Glutamatergic neuron (in vitro differentiated cells): ENCODE measurements at regions not wholly inside any gene's neighbourhood (a gene's known extent, or its start where the extent isn't known, plus 50 kb on each side); places are given as distances from the start of the nearest gene placed in this dataset.
A peak's percentile ranks its signal among the peaks of the same experiment; 100 is the strongest.

ENCODE experiments used
- DNase-seq: peaks from one replicate; pipeline ENCODE4 v3.0.0; 2022
- H3K27ac Mint-ChIP-seq: one replicate; pipeline ENCODE4 v1.8.0; 2020; ENCODE audit warnings: mild to moderate bottlenecking, mixed read lengths, inconsistent platforms; ENCODE audit not compliant: unreplicated experiment
- H3K27me3 Mint-ChIP-seq: one replicate; pipeline ENCODE4 v1.8.0; 2020; ENCODE audit warnings: mild to moderate bottlenecking, moderate library complexity, mixed read lengths, inconsistent platforms; ENCODE audit not compliant: unreplicated experiment
- H3K36me3 Mint-ChIP-seq: one replicate; pipeline ENCODE4 v1.8.0; 2020; ENCODE audit warnings: mild to moderate bottlenecking, mixed read lengths, inconsistent platforms; ENCODE audit not compliant: unreplicated experiment
- H3K4me1 Mint-ChIP-seq: one replicate; pipeline ENCODE4 v1.8.0; 2020; ENCODE audit warnings: mild to moderate bottlenecking, low read depth, mixed read lengths, inconsistent platforms; ENCODE audit not compliant: unreplicated experiment
- H3K4me3 Mint-ChIP-seq: one replicate; pipeline ENCODE4 v1.8.0; 2020; ENCODE audit warnings: mild to moderate bottlenecking, mixed read lengths, inconsistent platforms; ENCODE audit not compliant: unreplicated experiment
- H3K9me3 Mint-ChIP-seq: one replicate; pipeline ENCODE4 v1.8.0; 2020; ENCODE audit warnings: mild to moderate bottlenecking, moderate library complexity, mixed read lengths, inconsistent platforms; ENCODE audit not compliant: unreplicated experiment
- TF ChIP-seq, protein P1 (sequence below): fragments of 200-600 bp; sonication (generic); IDR thresholded peaks from one replicate; pipeline ENCODE4 v1.5.0; 2021; ENCODE audit not compliant: partially characterized antibody, unreplicated experiment

DNA sequence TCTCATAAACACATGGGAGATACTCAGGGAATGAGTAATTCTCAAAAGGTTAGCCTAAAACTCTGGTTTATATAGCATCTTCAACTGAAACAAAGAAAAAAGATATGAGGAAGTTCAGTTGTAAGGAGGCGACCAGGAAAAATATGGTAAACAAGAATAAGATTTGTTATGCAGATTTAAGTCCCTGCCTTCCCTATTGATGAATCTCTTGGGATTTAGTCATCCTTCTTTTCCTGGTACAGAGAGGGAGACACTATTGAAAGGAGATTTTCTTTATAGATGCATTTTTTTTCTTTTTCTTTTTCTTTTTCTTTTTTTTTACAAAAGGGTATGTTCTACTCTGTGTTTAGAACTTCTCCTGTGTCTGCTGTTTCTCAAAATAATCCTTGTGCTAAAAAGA is 557.5 kb downstream of the DNAJB9 start:
- Mint-ChIP-seq H3K9me3 (peaks cover 6% of the 10 kb centered on the region), H3K4me1 (peaks cover 46% of the 10 kb centered on the region), H3K27ac (peak overlapping the region; percentile 78), H3K36me3 (no peaks in the 10 kb centered on the region), H3K27me3 (peaks cover 3% of the 10 kb centered on the region), H3K4me3 (peak overlapping the region; percentile 37)
- DNase-seq: no peak
- TF ChIP-seq, protein P1, sequence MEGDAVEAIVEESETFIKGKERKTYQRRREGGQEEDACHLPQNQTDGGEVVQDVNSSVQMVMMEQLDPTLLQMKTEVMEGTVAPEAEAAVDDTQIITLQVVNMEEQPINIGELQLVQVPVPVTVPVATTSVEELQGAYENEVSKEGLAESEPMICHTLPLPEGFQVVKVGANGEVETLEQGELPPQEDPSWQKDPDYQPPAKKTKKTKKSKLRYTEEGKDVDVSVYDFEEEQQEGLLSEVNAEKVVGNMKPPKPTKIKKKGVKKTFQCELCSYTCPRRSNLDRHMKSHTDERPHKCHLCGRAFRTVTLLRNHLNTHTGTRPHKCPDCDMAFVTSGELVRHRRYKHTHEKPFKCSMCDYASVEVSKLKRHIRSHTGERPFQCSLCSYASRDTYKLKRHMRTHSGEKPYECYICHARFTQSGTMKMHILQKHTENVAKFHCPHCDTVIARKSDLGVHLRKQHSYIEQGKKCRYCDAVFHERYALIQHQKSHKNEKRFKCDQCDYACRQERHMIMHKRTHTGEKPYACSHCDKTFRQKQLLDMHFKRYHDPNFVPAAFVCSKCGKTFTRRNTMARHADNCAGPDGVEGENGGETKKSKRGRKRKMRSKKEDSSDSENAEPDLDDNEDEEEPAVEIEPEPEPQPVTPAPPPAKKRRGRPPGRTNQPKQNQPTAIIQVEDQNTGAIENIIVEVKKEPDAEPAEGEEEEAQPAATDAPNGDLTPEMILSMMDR: no peak

DNA sequence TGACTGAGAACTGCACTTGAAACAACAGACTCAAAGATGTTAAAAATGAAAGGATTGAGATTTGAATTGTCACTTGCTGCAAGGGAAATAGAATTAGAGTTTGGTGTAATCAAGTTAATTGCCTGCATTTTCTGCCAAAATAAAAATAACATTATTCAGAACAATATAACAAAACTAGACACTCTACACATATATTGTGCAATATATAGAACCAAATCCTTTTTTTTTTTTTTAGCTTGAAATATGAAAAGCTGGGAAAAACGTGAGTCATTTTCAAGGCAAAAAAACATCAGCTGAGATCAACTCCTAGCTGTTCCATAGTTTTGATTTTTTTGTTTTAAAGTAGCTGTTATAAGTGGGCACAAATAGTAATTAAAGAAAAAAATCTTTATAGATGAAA is 561.5 kb downstream of the DNAJB9 start:
- DNase-seq: no peak
- Mint-ChIP-seq H3K27me3 (peaks cover 3% of the 10 kb centered on the region), H3K9me3 (peaks cover 4% of the 10 kb centered on the region), H3K4me3 (no peak overlapping the region), H3K27ac (no peak overlapping the region), H3K36me3 (peaks cover 4% of the 10 kb centered on the region), H3K4me1 (peaks cover 23% of the 10 kb centered on the region)
- TF ChIP-seq, protein P1: no peak

DNA sequence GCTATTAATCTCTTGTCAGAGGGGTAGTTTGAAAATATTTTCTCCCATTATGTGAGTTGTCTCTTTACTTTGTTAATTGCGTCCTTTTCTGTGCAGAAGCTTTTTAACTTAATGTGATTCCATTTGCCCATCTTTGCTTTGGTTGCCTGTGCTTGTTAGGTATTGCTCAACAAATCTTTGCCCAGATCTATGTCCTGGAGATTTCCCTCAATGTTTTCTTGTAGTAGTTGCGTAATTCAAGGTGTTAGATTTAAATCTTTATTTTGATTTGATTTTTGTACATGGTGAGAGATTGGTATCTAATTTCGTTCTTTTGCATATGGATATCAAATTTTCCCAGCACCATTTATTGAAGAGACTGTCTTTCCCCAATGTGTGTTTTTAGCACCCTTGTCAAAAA is 567.2 kb downstream of the DNAJB9 start:
- no peak overlapping the region for H3K27ac Mint-ChIP-seq
- no peaks in the 10 kb centered on the region for H3K4me1 Mint-ChIP-seq
- H3K4me3 Mint-ChIP-seq: no peak overlapping the region
- H3K27me3 Mint-ChIP-seq: no peaks in the 10 kb centered on the region
- H3K36me3 Mint-ChIP-seq: peaks cover 4% of the 10 kb centered on the region
- TF ChIP-seq, protein P1: no peak
- no peak for DNase-seq
- no peaks in the 10 kb centered on the region for H3K9me3 Mint-ChIP-seq

DNA sequence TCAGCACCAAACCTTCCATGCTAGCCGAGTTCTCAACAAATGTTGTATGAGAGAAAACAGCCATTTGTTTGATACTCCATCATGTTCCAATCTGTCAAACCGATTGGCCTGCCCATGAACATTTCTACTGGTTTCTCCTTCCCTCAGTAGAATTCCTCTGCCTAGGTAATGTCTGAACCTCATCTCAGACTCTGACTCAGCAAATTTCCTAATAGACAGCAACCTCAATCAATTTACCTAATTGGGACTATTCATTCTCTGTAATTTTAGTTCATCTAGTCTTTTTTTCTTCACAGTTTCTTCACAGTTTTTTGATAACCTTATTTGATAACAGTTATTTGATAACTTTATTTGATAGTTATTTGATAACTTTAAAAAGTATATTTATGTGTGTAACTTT is 585.1 kb downstream of the DNAJB9 start:
- Mint-ChIP-seq H3K9me3 (no peaks in the 10 kb centered on the region), H3K36me3 (no peaks in the 10 kb centered on the region), H3K27ac (no peak overlapping the region), H3K27me3 (no peaks in the 10 kb centered on the region), H3K4me3 (no peak overlapping the region), H3K4me1 (no peaks in the 10 kb centered on the region)
- TF ChIP-seq, protein P1: no peak
- DNase-seq: no peak

DNA sequence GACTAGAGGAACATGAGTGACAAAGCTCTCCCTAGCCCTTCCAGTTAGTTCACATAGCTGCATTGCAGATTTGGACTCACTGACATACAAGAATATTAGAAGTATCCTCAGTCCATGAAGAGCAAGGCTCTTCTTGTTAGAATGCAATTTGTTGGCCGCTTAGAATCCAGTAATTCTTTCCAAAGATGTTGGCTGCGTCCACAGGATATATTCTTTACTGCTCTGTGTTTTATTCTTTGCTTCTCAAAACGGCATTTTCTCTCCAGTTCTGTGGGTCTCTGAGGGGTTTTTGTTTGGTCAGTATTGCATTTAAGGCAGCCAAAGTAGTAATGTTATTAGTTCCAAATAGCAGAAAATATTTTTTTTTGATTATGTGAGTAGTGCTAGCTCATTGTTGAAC is 588.6 kb downstream of the DNAJB9 start:
- Mint-ChIP-seq H3K4me3 (no peak overlapping the region), H3K4me1 (no peaks in the 10 kb centered on the region), H3K27ac (no peak overlapping the region), H3K27me3 (no peaks in the 10 kb centered on the region), H3K9me3 (no peaks in the 10 kb centered on the region), H3K36me3 (no peaks in the 10 kb centered on the region)
- DNase-seq: no peak
- TF ChIP-seq, protein P1: no peak
